Gastroesophageal sphincter (tissue), 3 donors: ENCODE measurements at regions not wholly inside any gene's neighbourhood (a gene's known extent, or its start where the extent isn't known, plus 50 kb on each side); places are given as distances from the start of the nearest gene placed in this dataset.

Experiments used
- EP300 ChIP-seq: sonication (generic); formaldehyde crosslinking; IDR thresholded peaks from one replicate; pipeline ENCODE4 v1.6.1; 2017; ENCODE audit warnings: antibody characterized with exemption, mild to moderate bottlenecking
- POLR2A ChIP-seq, 2 donors: fragments of 450-650 bp; IDR thresholded peaks; one replicate each; pipeline ENCODE4 v1.6.1; 2017; ENCODE audit warnings: antibody characterized with exemption in 2 of 2, mild to moderate bottlenecking in 2 of 2, moderate library complexity in 1 of 2
- POLR2AphosphoS5 ChIP-seq: sonication (generic); formaldehyde crosslinking; IDR thresholded peaks from one replicate; pipeline ENCODE4 v1.6.1; 2017; ENCODE audit warnings: antibody characterized with exemption
- TF ChIP-seq, protein P1 (sequence below), 4 experiments: fragments of 200-600 bp in 2 of 4; fragments of 450-650 bp in 2 of 4; sonication (generic) in 1 of 4; IDR thresholded peaks; one replicate each; pipeline ENCODE4 v1.5.1; 2017 to 2019; ENCODE audit warnings: antibody characterized with exemption in 4 of 4, mild to moderate bottlenecking in 2 of 4, moderate library complexity in 2 of 4

- TF ChIP-seq, protein P1, sequence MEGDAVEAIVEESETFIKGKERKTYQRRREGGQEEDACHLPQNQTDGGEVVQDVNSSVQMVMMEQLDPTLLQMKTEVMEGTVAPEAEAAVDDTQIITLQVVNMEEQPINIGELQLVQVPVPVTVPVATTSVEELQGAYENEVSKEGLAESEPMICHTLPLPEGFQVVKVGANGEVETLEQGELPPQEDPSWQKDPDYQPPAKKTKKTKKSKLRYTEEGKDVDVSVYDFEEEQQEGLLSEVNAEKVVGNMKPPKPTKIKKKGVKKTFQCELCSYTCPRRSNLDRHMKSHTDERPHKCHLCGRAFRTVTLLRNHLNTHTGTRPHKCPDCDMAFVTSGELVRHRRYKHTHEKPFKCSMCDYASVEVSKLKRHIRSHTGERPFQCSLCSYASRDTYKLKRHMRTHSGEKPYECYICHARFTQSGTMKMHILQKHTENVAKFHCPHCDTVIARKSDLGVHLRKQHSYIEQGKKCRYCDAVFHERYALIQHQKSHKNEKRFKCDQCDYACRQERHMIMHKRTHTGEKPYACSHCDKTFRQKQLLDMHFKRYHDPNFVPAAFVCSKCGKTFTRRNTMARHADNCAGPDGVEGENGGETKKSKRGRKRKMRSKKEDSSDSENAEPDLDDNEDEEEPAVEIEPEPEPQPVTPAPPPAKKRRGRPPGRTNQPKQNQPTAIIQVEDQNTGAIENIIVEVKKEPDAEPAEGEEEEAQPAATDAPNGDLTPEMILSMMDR (IDR thresholded peaks at IDR 0.05), result no peak
- TF ChIP-seq POLR2A (IDR thresholded peaks at IDR 0.05), result no peak
- no peak for TF ChIP-seq POLR2AphosphoS5
- TF ChIP-seq EP300, result no peak
Measured at GRCh38 chr1:199725002-199725565, 302.4 kb upstream of the NR5A2 start.
